SKM-1 (cell line): ENCODE measurements at regions not wholly inside any gene's neighbourhood (a gene's known extent, or its start where the extent isn't known, plus 50 kb on each side); places are given as distances from the start of the nearest gene placed in this dataset.

Experiments used
- DNase-seq: peaks from one replicate; lab custom pipeline; 2025; ENCODE audit not compliant: unreplicated experiment; lab: John Stamatoyannopoulos, UW

GRCh38 chr18:46343456-46343855 lies 239.3 kb downstream of the HAUS1 start:
- DNase-seq, result no peak

GRCh38 chr18:46343931-46344372 lies 239.8 kb downstream of the HAUS1 start:
- DNase-seq, result no peak

- DNase-seq, result no peak
These were observed 240.4 kb downstream of the HAUS1 start for GRCh38 chr18:46344416-46345180.

GRCh38 chr18:46345181-46345465 lies 240.9 kb downstream of the HAUS1 start:
- DNase-seq, result no peak

GRCh38 chr18:46346213-46346612 lies 242.0 kb downstream of the HAUS1 start:
- DNase-seq, result no peak

GRCh38 chr18:46346896-46347630 lies 242.9 kb downstream of the HAUS1 start:
- DNase-seq, result no peak

- DNase-seq, result no peak
These were observed 246.5 kb downstream of the HAUS1 start for GRCh38 chr18:46350598-46351159.

- DNase-seq, result no peak
These were observed 248.5 kb downstream of the HAUS1 start for GRCh38 chr18:46352520-46353250.

- no peak for DNase-seq
These were observed 249.3 kb downstream of the HAUS1 start for GRCh38 chr18:46353460-46353859.

- no peak for DNase-seq
These were observed 252.3 kb downstream of the HAUS1 start for GRCh38 chr18:46356278-46357033.

GRCh38 chr18:46360102-46360699 lies 256.0 kb downstream of the HAUS1 start:
- no peak for DNase-seq

- DNase-seq, result no peak
These were observed 256.7 kb downstream of the HAUS1 start for GRCh38 chr18:46360866-46361265.

GRCh38 chr18:46362533-46362932 lies 258.3 kb downstream of the HAUS1 start:
- no peak for DNase-seq

GRCh38 chr18:46364048-46364447 lies 259.9 kb downstream of the HAUS1 start:
- no peak for DNase-seq

GRCh38 chr18:46366201-46366600 lies 262.0 kb downstream of the HAUS1 start:
- DNase-seq, result no peak

GRCh38 chr18:46366751-46367376 lies 262.7 kb downstream of the HAUS1 start:
- DNase-seq, result no peak

- no peak for DNase-seq
These were observed 265.1 kb downstream of the HAUS1 start for GRCh38 chr18:46369323-46369722.

- no peak for DNase-seq
These were observed 266.7 kb downstream of the HAUS1 start for GRCh38 chr18:46370898-46371297.

GRCh38 chr18:46372670-46373069 lies 268.5 kb downstream of the HAUS1 start:
- DNase-seq, result no peak

GRCh38 chr18:46373131-46373530 lies 268.9 kb downstream of the HAUS1 start:
- no peak for DNase-seq
